T-cell (primary cell): ENCODE measurements at regions not wholly inside any gene's neighbourhood (a gene's known extent, or its start where the extent isn't known, plus 50 kb on each side); places are given as distances from the start of the nearest gene placed in this dataset.

Source experiments
- ATAC-seq, 4 experiments: fragments of 200-7000 bp in 3 of 4; fragments of 150-1000 bp in 1 of 4; cut with Tn5 transposase; replicated peaks in 1 of 4; 1 replicate in 3 of 4; 2 replicates in 1 of 4; pipeline ENCODE4 v1.10.0; 2021; ENCODE audit warnings: moderate library complexity in 3 of 4, mild to moderate bottlenecking in 2 of 4, moderate number of reproducible peaks in 1 of 4
- CTCF ChIA-PET, 2 donors: fragments of 300-600 bp; sonication (Branson Sonifier 250); formaldehyde crosslinking; loops; one replicate each; lab custom pipeline; 2022; ENCODE audit warnings: antibody characterized with exemption in 2 of 2; lab: Charles Lee
- POLR2A ChIA-PET, 2 donors: fragments of 300-600 bp; sonication (Branson Sonifier 250); formaldehyde crosslinking; loops; one replicate each; lab custom pipeline; 2022; ENCODE audit warnings: antibody characterized with exemption in 2 of 2; lab: Charles Lee
- DNase-seq, 35 experiments: peaks; one replicate each; pipeline versions ENCODE4 v3.0.0 to v3.0.0-alpha.2; 2013 to 2023
- H3K27ac ChIP-seq: one replicate; pipeline ENCODE4 v1.5.1; 2013; ENCODE audit warnings: low read length
- H3K27me3 ChIP-seq, 2 experiments: replicated peaks in 1 of 2; 1 replicate in 1 of 2; 2 replicates in 1 of 2; pipeline versions ENCODE4 v1.6.1 to v1.7.0; 2013; ENCODE audit warnings: low read length in 1 of 2, mixed read lengths in 1 of 2; ENCODE audit not compliant: control insufficient read depth in 2 of 2, insufficient read depth in 2 of 2; ENCODE audit errors: extremely low read depth in 1 of 2
- H3K36me3 ChIP-seq, 2 donors: 1 replicate in 1 of 2; 2 replicates in 1 of 2; pipeline versions ENCODE4 v1.6.1 to v1.7.0; 2013; ENCODE audit warnings: low read length in 1 of 2; ENCODE audit not compliant: control insufficient read depth in 2 of 2, insufficient read depth in 1 of 2; ENCODE audit errors: extremely low read depth in 1 of 2
- H3K4me1 ChIP-seq, 2 experiments: 1 replicate in 1 of 2; 2 replicates in 1 of 2; pipeline versions ENCODE4 v1.6.1 to v1.7.0; 2013; ENCODE audit warnings: low read length in 2 of 2, mixed read lengths in 1 of 2; ENCODE audit not compliant: insufficient read depth in 2 of 2, control insufficient read depth in 1 of 2; ENCODE audit errors: extremely low read depth in 1 of 2
- H3K4me3 ChIP-seq, 2 donors: 1 replicate in 1 of 2; 2 replicates in 1 of 2; pipeline versions ENCODE4 v1.5.1 to v1.7.0; 2013; ENCODE audit warnings: mild to moderate bottlenecking in 2 of 2, low read length in 1 of 2, moderate library complexity in 1 of 2; ENCODE audit not compliant: control insufficient read depth in 1 of 2; ENCODE audit errors: extremely low read depth in 1 of 2
- H3K9me3 ChIP-seq: 2 replicates; pipeline ENCODE4 v1.7.0; 2013
- H3K27ac Mint-ChIP-seq, 2 donors: one replicate each; pipeline ENCODE4 v1.8.0; 2020 to 2021; ENCODE audit warnings: mild to moderate bottlenecking in 2 of 2, mixed read lengths in 2 of 2
- H3K27me3 Mint-ChIP-seq, 2 donors: one replicate each; pipeline ENCODE4 v1.8.0; 2021 to 2022; ENCODE audit warnings: mixed read lengths in 2 of 2
- H3K36me3 Mint-ChIP-seq: one replicate; pipeline ENCODE4 v1.8.0; 2021; ENCODE audit warnings: mixed read lengths
- H3K4me1 Mint-ChIP-seq, 3 donors: one replicate each; pipeline ENCODE4 v1.8.0; 2020 to 2022; ENCODE audit warnings: mixed read lengths in 3 of 3, mild to moderate bottlenecking in 1 of 3
- H3K4me3 Mint-ChIP-seq, 3 donors: one replicate each; pipeline ENCODE4 v1.8.0; 2020 to 2022; ENCODE audit warnings: mild to moderate bottlenecking in 3 of 3, mixed read lengths in 3 of 3, moderate library complexity in 3 of 3
- H3K9me3 Mint-ChIP-seq, 3 donors: one replicate each; pipeline ENCODE4 v1.8.0; 2020 to 2022; ENCODE audit warnings: mixed read lengths in 3 of 3
- WGBS: methylation state at CpG from one replicate; pipeline ENCODE4 v1.1.5; 2013; ENCODE audit warnings: missing lambda C conversion rate; ENCODE audit not compliant: insufficient coverage; 5-methylcytosine and 5-hydroxymethylcytosine counted together

DNA sequence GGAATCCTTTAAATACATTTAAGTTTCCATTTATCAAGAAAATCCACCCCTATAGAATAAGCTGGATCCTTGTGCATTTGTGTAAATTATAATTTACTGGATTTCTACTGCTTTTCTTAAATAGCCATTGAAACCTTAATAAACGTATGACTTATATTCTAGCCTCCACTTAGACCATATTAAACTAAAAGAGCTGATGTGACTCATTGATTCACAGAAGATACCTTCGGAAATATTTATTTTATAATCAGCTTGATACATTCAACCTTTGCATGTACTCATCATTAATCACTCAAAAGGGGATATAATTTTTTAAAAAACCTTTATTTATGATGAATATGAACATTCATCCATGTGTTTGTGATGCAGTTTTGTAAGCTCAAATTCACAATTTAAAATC, 136.3 kb downstream of the SPRY2 start:
- CTCF ChIA-PET, result no interaction called here

DNA sequence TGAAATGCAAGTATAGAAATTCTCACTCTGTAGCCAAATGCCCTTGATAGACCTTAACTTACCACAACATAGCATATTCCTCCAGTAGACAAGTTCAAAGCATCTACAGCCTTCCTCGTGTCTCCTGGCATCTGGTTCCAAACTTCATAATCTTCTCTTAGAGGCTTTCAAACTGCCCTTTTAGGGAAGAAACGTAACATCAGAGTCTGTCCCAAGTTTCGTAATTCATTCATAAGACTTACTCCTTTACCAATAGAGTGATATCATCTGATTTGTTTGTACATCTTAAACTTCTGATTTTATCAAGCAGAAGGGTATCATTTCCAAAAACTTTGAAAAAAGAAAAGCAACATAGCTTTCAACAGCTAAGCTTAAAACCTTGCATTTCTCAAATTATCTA, 137.4 kb downstream of the SPRY2 start:
- no peaks in the 10 kb centered on the region for H3K36me3 Mint-ChIP-seq
- POLR2A ChIA-PET, result no interaction called here

More for the DNA sequence above, 136.3 kb downstream of the SPRY2 start:
- H3K4me3 Mint-ChIP-seq, result no peak overlapping the region
- no peak for ATAC-seq
- no peak overlapping the region for H3K4me3 ChIP-seq
- no peaks in the 10 kb centered on the region for H3K36me3 ChIP-seq
- no peaks in the 10 kb centered on the region for H3K27me3 ChIP-seq
- H3K9me3 ChIP-seq, result no peaks in the 10 kb centered on the region
- no peak for DNase-seq
- H3K36me3 Mint-ChIP-seq, result no peaks in the 10 kb centered on the region
- WGBS, result no CpG with 5 or more reads among the region's 2 CpGs
- H3K27ac Mint-ChIP-seq, result no peak overlapping the region
- POLR2A ChIA-PET, result no interaction called here
- H3K27me3 Mint-ChIP-seq, result peaks cover 0 to 4% of the 10 kb centered on the region in 2 donors
- H3K27ac ChIP-seq, result no peak overlapping the region
- no peaks in the 10 kb centered on the region for H3K4me1 Mint-ChIP-seq
- no peaks in the 10 kb centered on the region for H3K4me1 ChIP-seq
- peaks cover 0 to 12% (median 3%) of the 10 kb centered on the region in 3 donors for H3K9me3 Mint-ChIP-seq

DNA sequence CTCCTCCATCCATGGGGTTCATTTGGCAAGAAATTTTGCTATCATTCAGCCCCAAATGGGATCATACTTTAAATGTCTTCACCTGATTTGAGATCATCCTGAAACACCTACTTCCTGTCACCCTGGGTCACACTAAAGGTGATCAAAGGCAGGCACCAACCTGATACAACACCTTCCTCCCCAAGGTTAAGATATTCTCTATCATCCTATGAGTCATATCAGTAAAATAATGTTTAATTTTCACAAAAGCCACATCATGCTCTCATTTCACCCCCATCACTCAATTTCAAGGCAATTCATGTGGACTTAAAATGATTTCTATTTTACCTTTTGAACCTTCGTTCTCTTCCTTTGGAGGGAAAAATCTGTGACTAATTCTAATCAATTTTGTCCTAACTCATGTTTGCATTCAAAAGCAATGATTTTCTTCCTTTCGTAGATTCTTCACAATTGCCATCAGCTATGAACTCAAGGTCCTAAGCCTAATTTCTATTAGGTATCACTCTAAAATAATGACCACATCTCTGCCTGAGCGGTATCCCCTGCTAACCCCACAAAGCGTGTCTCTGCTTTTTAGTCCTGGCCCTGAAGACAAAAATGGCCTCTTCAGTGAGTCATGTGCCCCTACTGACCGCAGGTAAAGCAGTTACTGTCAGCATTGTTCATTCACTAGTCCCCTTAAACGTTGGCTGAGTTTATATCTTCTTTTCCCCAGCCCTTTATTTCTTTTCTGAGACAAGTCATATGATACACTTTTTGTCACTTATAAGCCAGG, 139.0 kb downstream of the SPRY2 start:
- ChIA-PET CTCF (no interaction called here), POLR2A (no interaction called here)
- DNase-seq (no peak), ATAC-seq (no peak)
- H3K36me3 Mint-ChIP-seq, result no peaks in the 10 kb centered on the region
- H3K4me3 Mint-ChIP-seq, result no peak overlapping the region
- Histone ChIP-seq H3K36me3 (no peaks in the 10 kb centered on the region), H3K4me3 (no peak overlapping the region), H3K9me3 (no peaks in the 10 kb centered on the region), H3K27me3 (no peaks in the 10 kb centered on the region), H3K4me1 (no peaks in the 10 kb centered on the region), H3K27ac (no peak overlapping the region)
- H3K9me3 Mint-ChIP-seq, result peaks cover 0 to 12% (median 3%) of the 10 kb centered on the region in 3 donors
- peaks cover 0 to 4% of the 10 kb centered on the region in 2 donors for H3K27me3 Mint-ChIP-seq
- no peaks in the 10 kb centered on the region for H3K4me1 Mint-ChIP-seq
- 62% methylated on average over 5 of the region's 6 CpGs for WGBS
- no peak overlapping the region for H3K27ac Mint-ChIP-seq

More for the DNA sequence above, 137.4 kb downstream of the SPRY2 start:
- peaks cover 0 to 4% of the 10 kb centered on the region in 2 donors for H3K27me3 Mint-ChIP-seq
- ATAC-seq, result no peak
- Histone ChIP-seq H3K4me1 (no peaks in the 10 kb centered on the region), H3K9me3 (no peaks in the 10 kb centered on the region), H3K4me3 (no peak overlapping the region), H3K27ac (no peak overlapping the region), H3K36me3 (no peaks in the 10 kb centered on the region), H3K27me3 (no peaks in the 10 kb centered on the region)
- no peak overlapping the region for H3K27ac Mint-ChIP-seq
- no peaks in the 10 kb centered on the region for H3K4me1 Mint-ChIP-seq
- 75% methylated on average over 1 of the region's 3 CpGs for WGBS
- no peak for DNase-seq
- CTCF ChIA-PET, result no interaction called here
- H3K9me3 Mint-ChIP-seq, result peaks cover 0 to 12% (median 3%) of the 10 kb centered on the region in 3 donors
- H3K4me3 Mint-ChIP-seq, result no peak overlapping the region

DNA sequence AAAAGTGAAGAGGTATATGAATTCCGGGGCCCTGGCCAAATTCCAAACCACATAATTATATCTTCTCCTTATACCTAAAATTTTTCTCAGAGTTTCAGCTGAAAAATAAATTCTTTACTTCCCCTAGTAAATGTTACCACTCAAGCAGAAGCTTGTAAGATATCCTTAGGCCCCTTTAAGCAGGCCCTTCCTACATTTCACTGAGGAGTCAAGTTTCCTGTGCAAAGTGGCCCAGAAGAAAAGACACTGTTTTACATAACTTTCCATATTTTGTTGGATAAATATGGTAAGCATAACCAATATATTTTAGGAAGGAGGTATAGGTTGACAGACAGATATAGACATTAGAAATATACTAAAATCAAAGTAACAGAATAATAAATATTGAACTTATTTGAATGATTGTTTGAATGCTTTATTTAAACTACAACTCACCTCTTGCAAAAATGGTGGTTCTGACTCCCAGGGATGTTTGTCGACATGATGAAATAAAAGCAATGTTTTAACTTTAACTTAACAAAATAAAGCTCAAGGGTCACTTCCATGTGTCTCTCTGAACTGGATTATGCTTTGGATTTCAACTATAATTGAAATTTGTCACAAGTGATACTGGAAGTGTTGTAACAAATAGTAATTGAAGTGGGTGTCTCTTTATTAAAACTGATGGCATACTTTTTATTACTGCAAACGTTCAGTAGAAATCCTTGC, 141.2 kb downstream of the SPRY2 start:
- Mint-ChIP-seq H3K27ac (no peak overlapping the region), H3K4me1 (no peaks in the 10 kb centered on the region), H3K4me3 (no peak overlapping the region), H3K9me3 (peaks cover 0 to 8% (median 0%) of the 10 kb centered on the region in 3 donors), H3K27me3 (peaks cover 0 to 4% of the 10 kb centered on the region in 2 donors), H3K36me3 (no peaks in the 10 kb centered on the region)
- ATAC-seq (no peak), DNase-seq (no peak)
- Histone ChIP-seq H3K27ac (no peak overlapping the region), H3K27me3 (no peaks in the 10 kb centered on the region), H3K4me1 (no peaks in the 10 kb centered on the region), H3K36me3 (no peaks in the 10 kb centered on the region), H3K4me3 (no peak overlapping the region), H3K9me3 (no peaks in the 10 kb centered on the region)
- ChIA-PET POLR2A (no interaction called here), CTCF (no interaction called here)
- no CpG with 5 or more reads among the region's 3 CpGs for WGBS

DNA sequence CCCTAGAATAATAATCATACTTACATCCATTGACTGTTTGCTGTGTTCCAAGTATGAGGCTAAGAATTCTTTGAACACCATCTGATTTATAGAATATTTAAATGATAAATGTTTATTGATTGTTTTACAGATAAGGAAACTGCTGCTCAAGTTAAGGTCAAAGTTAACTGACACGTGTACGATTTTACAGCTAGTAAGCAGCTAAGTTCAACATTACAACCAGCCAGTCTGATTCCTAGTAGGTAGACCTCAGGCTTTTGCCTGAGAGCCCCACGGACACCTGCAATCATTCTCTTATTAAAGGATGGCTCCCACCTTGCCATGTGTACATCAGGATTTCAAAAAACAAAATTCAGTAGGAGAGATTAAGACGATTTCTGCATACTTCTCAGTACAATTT, 141.9 kb downstream of the SPRY2 start:
- CTCF ChIA-PET, result no interaction called here
- Mint-ChIP-seq H3K27me3 (peaks cover 0 to 4% of the 10 kb centered on the region in 2 donors), H3K36me3 (no peaks in the 10 kb centered on the region), H3K27ac (no peak overlapping the region), H3K9me3 (peaks cover 0 to 8% (median 0%) of the 10 kb centered on the region in 3 donors), H3K4me3 (no peak overlapping the region), H3K4me1 (no peaks in the 10 kb centered on the region)
- DNase-seq, result no peak
- Histone ChIP-seq H3K27me3 (no peaks in the 10 kb centered on the region), H3K27ac (no peak overlapping the region), H3K4me1 (no peaks in the 10 kb centered on the region), H3K9me3 (no peaks in the 10 kb centered on the region), H3K36me3 (no peaks in the 10 kb centered on the region), H3K4me3 (no peak overlapping the region)
- ATAC-seq, result no peak
- no CpG with 5 or more reads among the region's 4 CpGs for WGBS
- POLR2A ChIA-PET, result no interaction called here

DNA sequence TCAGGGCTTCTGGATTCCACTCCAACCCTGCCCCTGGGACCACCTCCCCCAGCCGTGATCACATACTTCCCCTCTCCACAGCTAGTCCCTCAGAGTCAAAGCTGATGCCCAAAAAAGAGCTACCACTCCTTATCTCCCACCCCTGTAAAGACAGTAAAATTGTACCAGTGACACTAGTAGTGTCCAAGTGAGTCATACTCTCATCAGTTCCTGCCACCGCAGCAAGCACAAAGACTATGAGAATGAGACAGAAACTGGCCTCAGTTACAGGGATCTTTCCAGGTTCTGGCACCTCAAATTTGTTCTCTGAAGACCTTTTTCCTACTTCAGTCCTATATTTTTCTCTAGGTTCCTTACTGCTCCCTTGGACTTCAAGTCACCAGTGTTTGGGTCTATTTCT, 144.2 kb downstream of the SPRY2 start:
- Histone ChIP-seq H3K27ac (no peak overlapping the region), H3K27me3 (no peaks in the 10 kb centered on the region), H3K9me3 (no peaks in the 10 kb centered on the region), H3K36me3 (no peaks in the 10 kb centered on the region), H3K4me3 (no peak overlapping the region), H3K4me1 (no peaks in the 10 kb centered on the region)
- Mint-ChIP-seq H3K4me3 (no peak overlapping the region), H3K27me3 (no peaks in the 10 kb centered on the region), H3K9me3 (peaks cover 0 to 4% (median 0%) of the 10 kb centered on the region in 3 donors), H3K4me1 (no peaks in the 10 kb centered on the region), H3K36me3 (no peaks in the 10 kb centered on the region), H3K27ac (no peak overlapping the region)
- no peak for DNase-seq
- no peak for ATAC-seq
- 83% methylated on average over 2 of the region's 2 CpGs for WGBS
- POLR2A ChIA-PET, result no interaction called here
- CTCF ChIA-PET, result no interaction called here
